Upper lobe of left lung (tissue), 4 donors: ENCODE measurements at regions not wholly inside any gene's neighbourhood (a gene's known extent, or its start where the extent isn't known, plus 50 kb on each side); places are given as distances from the start of the nearest gene placed in this dataset.

Source experiments
- CTCF ChIP-seq, 6 experiments: fragments of 450-650 bp in 4 of 6; fragments of 200-600 bp in 2 of 6; sonication (generic) in 2 of 6; IDR thresholded peaks; one replicate each; pipeline ENCODE4 v1.5.1; 2016 to 2019; ENCODE audit warnings: antibody characterized with exemption in 6 of 6
- EP300 ChIP-seq, 4 donors: sonication (generic); formaldehyde crosslinking; IDR thresholded peaks; one replicate each; pipeline ENCODE4 v1.5.1; 2017; ENCODE audit warnings: antibody characterized with exemption in 4 of 4, control low read depth in 2 of 4
- POLR2A ChIP-seq, 4 donors: fragments of 450-650 bp; IDR thresholded peaks; one replicate each; pipeline ENCODE4 v1.5.1; 2016 to 2017; ENCODE audit warnings: antibody characterized with exemption in 4 of 4, mild to moderate bottlenecking in 2 of 4
- POLR2AphosphoS5 ChIP-seq, 2 donors: sonication (generic); formaldehyde crosslinking; IDR thresholded peaks; one replicate each; pipeline ENCODE4 v1.5.1; 2017; ENCODE audit warnings: antibody characterized with exemption in 2 of 2

GRCh38 chr2:78125042-78125441 is 602.9 kb upstream of the LRRTM4 start:
- no peak for TF ChIP-seq CTCF (IDR thresholded peaks at IDR 0.05)
- no peak for TF ChIP-seq POLR2A (IDR thresholded peaks at IDR 0.05)
- no peak for TF ChIP-seq EP300 (IDR thresholded peaks at IDR 0.05)
- TF ChIP-seq POLR2AphosphoS5 (IDR thresholded peaks at IDR 0.05) = no peak
